H1 (cell line): ENCODE measurements at regions not wholly inside any gene's neighbourhood (a gene's known extent, or its start where the extent isn't known, plus 50 kb on each side); places are given as distances from the start of the nearest gene placed in this dataset.

Experiments used
- ATF3 ChIP-seq: IDR thresholded peaks from 2 replicates; pipeline ENCODE4 v1.6.1; 2011; ENCODE audit warnings: low read depth, mild to moderate bottlenecking, low read length; ENCODE audit not compliant: insufficient read depth

- TF ChIP-seq ATF3, result no peak
Measured at GRCh38 chr6:140993515-140993914, 1139.2 kb upstream of the GJE1 start (continued).
